GM10266 (cell line): ENCODE measurements at regions not wholly inside any gene's neighbourhood (a gene's known extent, or its start where the extent isn't known, plus 50 kb on each side); places are given as distances from the start of the nearest gene placed in this dataset.

Experiments
- DNase-seq: peaks from one replicate; pipeline ENCODE4 v3.0.0; 2012; ENCODE audit errors: extremely low spot score
- CTCF ChIP-seq: IDR thresholded peaks from 2 replicates; pipeline ENCODE4 v1.5.1; 2012; ENCODE audit warnings: mild to moderate bottlenecking, low read depth; ENCODE audit not compliant: control insufficient read depth, insufficient read depth; ENCODE audit errors: missing control alignments

- TF ChIP-seq CTCF, result no peak
- DNase-seq, result no peak
Measured at GRCh38 chr10:59523851-59524250, 161.5 kb upstream of the FAM13C start.

GRCh38 chr10:59517996-59518395, 155.6 kb upstream of the FAM13C start:
- no peak for DNase-seq
- TF ChIP-seq CTCF, result no peak

- no peak for DNase-seq
- no peak for TF ChIP-seq CTCF
Measured at GRCh38 chr10:59517341-59517899, 155.1 kb upstream of the FAM13C start.

- no peak for DNase-seq
- TF ChIP-seq CTCF, result no peak
Measured at GRCh38 chr10:59513558-59513957, 151.2 kb upstream of the FAM13C start.

GRCh38 chr10:59512951-59513350, 150.6 kb upstream of the FAM13C start:
- DNase-seq, result no peak
- TF ChIP-seq CTCF, result no peak

GRCh38 chr10:59508956-59509355, 146.6 kb upstream of the FAM13C start:
- no peak for DNase-seq
- TF ChIP-seq CTCF, result no peak

- DNase-seq, result no peak
- no peak for TF ChIP-seq CTCF
Measured at GRCh38 chr10:59508296-59508695, 145.9 kb upstream of the FAM13C start.

- no peak for TF ChIP-seq CTCF
- DNase-seq, result no peak
Measured at GRCh38 chr10:59505926-59506325, 143.6 kb upstream of the FAM13C start.
